ENCODE measurements at regions not wholly inside any gene's neighbourhood (a gene's known extent, or its start where the extent isn't known, plus 50 kb on each side); places are given as distances from the start of the nearest gene placed in this dataset.

DNA sequence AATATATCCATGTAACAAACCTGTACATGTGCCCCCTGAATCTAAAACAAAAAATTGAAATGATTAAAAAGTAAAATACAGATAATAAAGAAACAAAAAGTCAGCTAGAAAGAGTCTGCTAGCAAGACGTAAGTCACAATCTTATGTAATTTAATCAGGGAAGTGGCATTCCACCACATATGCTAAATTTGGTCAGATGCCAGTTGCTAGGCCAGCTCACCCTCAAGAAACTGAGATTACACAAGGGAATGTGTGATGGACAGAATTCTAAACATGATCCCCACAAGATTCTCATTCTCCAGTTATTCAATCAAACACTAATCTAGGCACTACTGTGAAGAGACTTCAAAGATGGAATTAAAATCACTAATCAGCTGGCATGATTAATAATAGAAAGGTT lies 689.3 kb downstream of the CENPC start:
- no peak for TF ChIP-seq CTCF (IDR thresholded peaks at IDR 0.05; ENCODE audit: low read depth, low read length, missing control alignments)
- DNase-seq (ENCODE audit: low read depth): peak; percentile 1
- in situ Hi-C loops (cut with HindIII; ENCODE audit: low sequenced_read_pairs): no loop called here
- no peak overlapping the region for H3K4me3 ChIP-seq (ENCODE audit: low read depth, low read length)

DNA sequence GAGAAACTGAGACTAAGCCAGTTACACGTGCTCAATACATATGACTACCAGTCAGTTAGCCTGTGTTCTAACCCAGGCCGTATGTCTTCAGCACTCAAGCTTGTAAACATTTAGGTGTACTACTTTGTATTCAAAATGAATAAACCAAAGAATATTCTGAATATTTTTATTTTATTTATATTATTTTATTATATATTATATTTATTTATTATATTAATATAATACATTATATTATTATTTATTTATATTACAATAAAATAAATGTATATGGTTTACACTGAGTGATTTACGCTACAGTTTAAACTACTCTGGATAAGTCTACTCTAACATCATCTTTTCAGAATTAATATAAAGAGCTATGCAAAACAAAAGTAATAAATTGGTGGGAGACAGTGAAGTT lies 691.5 kb downstream of the CENPC start:
- no peak for DNase-seq (ENCODE audit: low read depth)
- TF ChIP-seq CTCF (IDR thresholded peaks at IDR 0.05; ENCODE audit: low read depth, low read length, missing control alignments): no peak
- H3K4me3 ChIP-seq (ENCODE audit: low read depth, low read length): no peak overlapping the region
- in situ Hi-C loops (cut with HindIII; ENCODE audit: low sequenced_read_pairs): loop anchor here (5.0 kb wide), 1 partner anchor 62 kb away; no protein-coding TSS in a partner anchor

- no peak for DNase-seq (ENCODE audit: low read depth)
- no peak overlapping the region for H3K4me3 ChIP-seq (ENCODE audit: low read depth, low read length)
- in situ Hi-C loops (cut with HindIII; ENCODE audit: low sequenced_read_pairs): loop anchor here (5.0 kb wide), 1 partner anchor 61 kb away; no protein-coding TSS in a partner anchor
- no peak for TF ChIP-seq CTCF (IDR thresholded peaks at IDR 0.05; ENCODE audit: low read depth, low read length, missing control alignments)
Measured at GRCh38 chr4:66852843-66853242, 692.5 kb downstream of the CENPC start.

DNA sequence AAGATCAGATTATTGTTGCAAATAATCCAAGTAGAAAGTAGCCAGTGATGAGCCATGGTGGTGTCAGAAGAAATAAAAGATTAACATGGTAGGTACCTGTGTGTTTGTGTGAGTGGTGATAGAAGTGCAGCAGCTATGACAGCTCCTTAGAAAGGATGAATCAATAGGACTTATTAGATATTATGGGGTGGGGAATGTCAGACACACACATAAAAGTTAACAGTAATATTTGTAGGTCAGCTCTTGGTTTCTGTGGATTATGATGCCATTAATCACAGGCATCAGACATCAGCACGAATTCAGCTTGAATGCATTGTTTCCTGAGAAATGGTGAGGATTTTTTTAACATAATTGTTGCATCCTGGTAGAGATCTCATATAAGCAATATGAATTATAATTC lies 695.7 kb downstream of the CENPC start:
- in situ Hi-C loops (cut with HindIII; ENCODE audit: low sequenced_read_pairs): no loop called here
- no peak overlapping the region for H3K4me3 ChIP-seq (ENCODE audit: low read depth, low read length)
- TF ChIP-seq CTCF (IDR thresholded peaks at IDR 0.05; ENCODE audit: low read depth, low read length, missing control alignments): no peak
- no peak for DNase-seq (ENCODE audit: low read depth)

DNA sequence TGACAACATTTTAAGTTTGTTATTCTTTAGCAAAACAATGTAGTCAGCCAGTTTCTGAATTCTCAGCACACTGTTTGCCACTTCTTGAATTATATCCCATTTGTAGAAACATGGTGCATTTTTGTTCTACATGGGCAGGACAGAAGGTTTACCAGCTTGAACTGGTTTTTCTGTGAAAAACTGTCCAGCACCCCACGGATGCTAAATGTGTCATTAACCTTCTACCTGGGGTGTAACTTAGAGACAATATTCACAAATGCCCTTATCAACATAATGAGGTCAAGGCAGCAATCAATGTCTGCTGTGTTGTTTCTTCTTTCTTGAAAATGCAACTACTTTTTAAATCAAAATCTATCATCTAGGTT lies 702.6 kb downstream of the CENPC start:
- DNase-seq (ENCODE audit: low read depth): no peak
- no peak overlapping the region for H3K4me3 ChIP-seq (ENCODE audit: low read depth, low read length)
- no peak for TF ChIP-seq CTCF (IDR thresholded peaks at IDR 0.05; ENCODE audit: low read depth, low read length, missing control alignments)
- in situ Hi-C loops (cut with HindIII; ENCODE audit: low sequenced_read_pairs): no loop called here

- H3K4me3 ChIP-seq (ENCODE audit: low read depth, low read length): no peak overlapping the region
- no peak for TF ChIP-seq CTCF (IDR thresholded peaks at IDR 0.05; ENCODE audit: low read depth, low read length, missing control alignments)
- no peak for DNase-seq (ENCODE audit: low read depth)
- in situ Hi-C loops (cut with HindIII; ENCODE audit: low sequenced_read_pairs): no loop called here
Measured at GRCh38 chr4:66842026-66842723, 703.1 kb downstream of the CENPC start.

All from astrocyte of the cerebellum (primary cell).